H1 (cell line): ENCODE measurements at regions not wholly inside any gene's neighbourhood (a gene's known extent, or its start where the extent isn't known, plus 50 kb on each side); places are given as distances from the start of the nearest gene placed in this dataset.

Source experiments
- CTCF ChIA-PET: fragments of 300-600 bp; sonication (Branson Sonifier 250); formaldehyde crosslinking; loops from one replicate; lab custom pipeline; 2021; ENCODE audit not compliant: partially characterized antibody; lab: Charles Lee
- POLR2A ChIA-PET: fragments of 300-600 bp; sonication (Branson Sonifier 250); formaldehyde crosslinking; loops from one replicate; lab custom pipeline; 2021; ENCODE audit warnings: inconsistent platforms; ENCODE audit not compliant: partially characterized antibody; lab: Charles Lee
- DNase-seq, 2 experiments: peaks; one replicate each; pipeline versions ENCODE4 v3.0.0 to v3.0.0-alpha.2; 2010 to 2022; ENCODE audit warnings: low spot score in 2 of 2, low read depth in 1 of 2, mixed read lengths in 1 of 2
- FAIRE-seq: peaks from 2 replicates; lab custom pipeline; 2011; peaks lifted over from hg19 to GRCh38; lab: Jason Lieb, UNC
- H2AFZ ChIP-seq: 2 replicates; pipeline ENCODE4 v1.8.1; 2012; ENCODE audit warnings: low read length, inconsistent platforms
- H2AK5ac ChIP-seq: 2 replicates; pipeline ENCODE4 v1.6.1; 2013; ENCODE audit warnings: low read depth, low read length
- H2BK120ac ChIP-seq: replicated peaks from 2 replicates; pipeline ENCODE3; 2013; ENCODE audit warnings: low read depth, low read length, inconsistent platforms
- H2BK12ac ChIP-seq: 2 replicates; pipeline ENCODE4 v1.6.1; 2013; ENCODE audit warnings: low read depth, low read length
- H2BK15ac ChIP-seq: 2 replicates; pipeline ENCODE4 v1.6.1; 2013; ENCODE audit warnings: low read length
- H2BK20ac ChIP-seq: 2 replicates; pipeline ENCODE4 v1.6.1; 2013; ENCODE audit warnings: low read length
- H2BK5ac ChIP-seq: 2 replicates; pipeline ENCODE4 v1.6.1; 2013; ENCODE audit warnings: low read depth, low read length
- H3K14ac ChIP-seq: 2 replicates; pipeline ENCODE4 v1.6.1; 2013; ENCODE audit warnings: inconsistent platforms; ENCODE audit not compliant: insufficient read length
- H3K18ac ChIP-seq: 2 replicates; pipeline ENCODE4 v1.6.1; 2013; ENCODE audit warnings: low read length; ENCODE audit errors: extremely low read depth
- H3K23ac ChIP-seq: 2 replicates; pipeline ENCODE4 v1.6.1; 2013; ENCODE audit warnings: inconsistent platforms; ENCODE audit not compliant: insufficient read length
- H3K23me2 ChIP-seq: 2 replicates; pipeline ENCODE4 v1.6.1; 2013; ENCODE audit warnings: low read depth, low read length
- H3K27ac ChIP-seq: 2 replicates; pipeline ENCODE4 v1.6.1; 2011; ENCODE audit warnings: low read depth, low read length, inconsistent platforms
- H3K27me3 ChIP-seq, 4 experiments: replicated peaks in 1 of 4; 1 replicate in 1 of 4; 2 replicates in 3 of 4; pipeline versions ENCODE4 v1.6.1 to v1.8.1; 2011 to 2013; ENCODE audit warnings: low read length in 3 of 4, mild to moderate bottlenecking in 3 of 4, inconsistent platforms in 2 of 4, mixed read lengths in 2 of 4, moderate library complexity in 1 of 4; ENCODE audit not compliant: control insufficient read depth in 3 of 4, insufficient read depth in 3 of 4; ENCODE audit errors: extremely low read depth in 1 of 4
- H3K36me3 ChIP-seq, 4 experiments: 2 replicates each; pipeline versions ENCODE4 v1.6.1 to v1.8.1; 2011 to 2013; ENCODE audit warnings: mild to moderate bottlenecking in 4 of 4, low read length in 3 of 4, moderate library complexity in 2 of 4, control low read depth in 1 of 4, inconsistent platforms in 1 of 4; ENCODE audit not compliant: insufficient read depth in 4 of 4, control insufficient read depth in 2 of 4
- H3K4ac ChIP-seq: replicated peaks from 2 replicates; pipeline ENCODE3; 2013; ENCODE audit warnings: low read length, low read depth, mixed read lengths, inconsistent platforms; ENCODE audit not compliant: insufficient read length
- H3K4me1 ChIP-seq, 4 experiments: replicated peaks in 1 of 4; 1 replicate in 1 of 4; 2 replicates in 3 of 4; pipeline versions ENCODE4 v1.6.1 to v1.8.1; 2011 to 2013; ENCODE audit warnings: low read length in 3 of 4, inconsistent platforms in 2 of 4, mixed read lengths in 1 of 4; ENCODE audit not compliant: insufficient read depth in 4 of 4, control insufficient read depth in 3 of 4
- H3K4me2 ChIP-seq, 2 experiments: 2 replicates each; pipeline versions ENCODE4 v1.6.1 to v1.8.1; 2011 to 2013; ENCODE audit warnings: low read depth in 2 of 2, low read length in 2 of 2, control low read depth in 1 of 2, inconsistent platforms in 1 of 2, mild to moderate bottlenecking in 1 of 2; ENCODE audit not compliant: insufficient read depth in 1 of 2
- H3K4me3 ChIP-seq, 4 experiments: fragments of 200-600, 300-600 bp in 1 of 4; sonication (generic), shearing (Covaris generic), sonication (Bioruptor Twin) in 1 of 4; 2 replicates each; pipeline versions ENCODE4 v1.5.1 to v1.8.1; 2011 to 2016; ENCODE audit warnings: low read length in 4 of 4, low read depth in 3 of 4, control low read depth in 2 of 4, inconsistent platforms in 2 of 4, mild to moderate bottlenecking in 2 of 4, mixed read lengths in 1 of 4, moderate library complexity in 1 of 4; ENCODE audit not compliant: insufficient read depth in 2 of 4; ENCODE audit errors: extremely low read depth in 1 of 4
- H3K56ac ChIP-seq: replicated peaks from 2 replicates; pipeline ENCODE3; 2013; ENCODE audit warnings: low read depth, mild to moderate bottlenecking, mixed read lengths, low read length, inconsistent platforms; ENCODE audit not compliant: insufficient read length
- H3K79me1 ChIP-seq: 2 replicates; pipeline ENCODE4 v1.6.1; 2013; ENCODE audit warnings: low read depth, low read length, control low read depth
- H3K79me2 ChIP-seq, 2 experiments: 2 replicates each; pipeline versions ENCODE4 v1.6.1 to v1.8.1; 2012 to 2013; ENCODE audit warnings: low read length in 2 of 2, mild to moderate bottlenecking in 2 of 2, inconsistent platforms in 1 of 2; ENCODE audit not compliant: insufficient read depth in 2 of 2, control insufficient read depth in 1 of 2
- H3K9ac ChIP-seq, 4 experiments: replicated peaks in 1 of 4; 1 replicate in 1 of 4; 2 replicates in 3 of 4; pipeline versions ENCODE4 v1.6.1 to v1.8.1; 2011 to 2013; ENCODE audit warnings: low read depth in 3 of 4, low read length in 3 of 4, control low read depth in 2 of 4, mild to moderate bottlenecking in 2 of 4, moderate library complexity in 2 of 4, inconsistent platforms in 1 of 4; ENCODE audit errors: extremely low read depth in 1 of 4
- H3K9me3 ChIP-seq, 2 experiments: 2 replicates each; pipeline versions ENCODE4 v1.6.1 to v1.8.1; 2012 to 2013; ENCODE audit warnings: mild to moderate bottlenecking in 2 of 2, moderate library complexity in 2 of 2, control low read depth in 1 of 2, inconsistent platforms in 1 of 2, low read depth in 1 of 2, low read length in 1 of 2, mixed read lengths in 1 of 2; ENCODE audit not compliant: insufficient read depth in 2 of 2
- H4K20me1 ChIP-seq, 2 experiments: replicated peaks in 1 of 2; 2 replicates each; pipeline versions ENCODE3 to v1.8.1; 2011 to 2013; ENCODE audit warnings: inconsistent platforms in 2 of 2, low read length in 2 of 2, mild to moderate bottlenecking in 1 of 2; ENCODE audit not compliant: insufficient read depth in 2 of 2, control insufficient read depth in 1 of 2
- H4K5ac ChIP-seq: 2 replicates; pipeline ENCODE4 v1.6.1; 2013; ENCODE audit warnings: low read length, low read depth, mixed read lengths, inconsistent platforms; ENCODE audit not compliant: insufficient read length
- H4K8ac ChIP-seq: 2 replicates; pipeline ENCODE4 v1.8.0; 2013; ENCODE audit warnings: mild to moderate bottlenecking, moderate library complexity, low read length, inconsistent platforms; ENCODE audit not compliant: insufficient read depth; ENCODE audit errors: extremely low read depth
- H4K91ac ChIP-seq: replicated peaks from 2 replicates; pipeline ENCODE3; 2013; ENCODE audit warnings: low read length, mixed read lengths, inconsistent platforms; ENCODE audit not compliant: insufficient read length
- ASH2L ChIP-seq: fragments of 200-600, 300-600 bp; sonication (generic); IDR thresholded peaks from one replicate; pipeline ENCODE4 v1.7.1; 2017; ENCODE audit warnings: low read length
- CBX5 ChIP-seq: fragments of 300-800, 300-1000 bp; sonication (generic); IDR thresholded peaks from 2 replicates; pipeline ENCODE4 v1.7.1; 2016; ENCODE audit warnings: antibody characterized with exemption, low read length, low read depth
- CEBPB ChIP-seq: IDR thresholded peaks from 2 replicates; pipeline ENCODE4 v1.6.1; 2012; ENCODE audit warnings: low read depth, low read length
- CHD2 ChIP-seq: IDR thresholded peaks from 2 replicates; pipeline ENCODE4 v1.6.1; 2012; ENCODE audit warnings: low read length, improper control_type of control experiment
- CREB1 ChIP-seq: IDR thresholded peaks from 2 replicates; pipeline ENCODE4 v1.6.1; 2012; ENCODE audit warnings: inconsistent platforms
- EZH2 ChIP-seq: fragments of 200-600 bp; sonication (generic); IDR thresholded peaks from 2 replicates; pipeline ENCODE4 v1.7.1; 2012; ENCODE audit warnings: low read depth, mild to moderate bottlenecking, moderate library complexity, low read length, inconsistent platforms; ENCODE audit not compliant: severe bottlenecking
- HDAC2 ChIP-seq, 2 experiments: fragments of 300-600 bp in 1 of 2; sonication (generic) in 1 of 2; IDR thresholded peaks; 2 replicates each; pipeline ENCODE4 v1.6.1; 2011 to 2012; ENCODE audit warnings: low read depth in 2 of 2, low read length in 2 of 2, mild to moderate bottlenecking in 2 of 2, moderate library complexity in 2 of 2, borderline replicate concordance in 1 of 2, inconsistent platforms in 1 of 2
- RFX5 ChIP-seq: IDR thresholded peaks from 2 replicates; pipeline ENCODE4 v1.6.1; 2011; ENCODE audit warnings: low read depth, low read length, improper control_type of control experiment, borderline replicate concordance
- SIN3A ChIP-seq, 2 experiments: IDR thresholded peaks in 1 of 2; conservative IDR thresholded peaks in 1 of 2; 2 replicates each; pipeline ENCODE4 v1.6.1; 2011 to 2012; ENCODE audit warnings: low read length in 2 of 2, improper control_type of control experiment in 1 of 2, low read depth in 1 of 2, mild to moderate bottlenecking in 1 of 2
- TAF1 ChIP-seq: IDR thresholded peaks from 2 replicates; pipeline ENCODE4 v1.6.1; 2011; ENCODE audit warnings: mild to moderate bottlenecking, low read depth, low read length
- TAF7 ChIP-seq: optimal IDR thresholded peaks from 2 replicates; pipeline ENCODE3; 2011; ENCODE audit warnings: low read depth, mild to moderate bottlenecking, inconsistent platforms, low read length, moderate library complexity, borderline replicate concordance
- TBP ChIP-seq: IDR thresholded peaks from 2 replicates; pipeline ENCODE4 v1.6.1; 2011; ENCODE audit warnings: low read depth, low read length, improper control_type of control experiment
- WGBS, 2 experiments: shearing (Covaris generic) in 1 of 2; methylation state at CpG; one replicate each; pipeline versions ENCODE4 v1.1.6 to v1.1.7; 2013 to 2015; ENCODE audit warnings: low lambda C conversion rate in 2 of 2, mixed read lengths in 2 of 2, inconsistent platforms in 1 of 2, low coverage in 1 of 2, missing lambda C conversion rate in 1 of 2; ENCODE audit not compliant: insufficient replicate concordance in 2 of 2, insufficient coverage in 1 of 2, insufficient read length in 1 of 2; ENCODE audit errors: extremely low coverage in 1 of 2, missing lambda C conversion rate in 1 of 2; 5-methylcytosine and 5-hydroxymethylcytosine counted together

- H2BK15ac ChIP-seq: no peak overlapping the region
- FAIRE-seq (no peak), DNase-seq (no peak)
- no peak overlapping the region for H2AFZ ChIP-seq
- no peak overlapping the region for H3K18ac ChIP-seq
- H2AK5ac ChIP-seq: no peak overlapping the region
- H3K9me3 ChIP-seq: no peaks in the 10 kb centered on the region
- no peak overlapping the region for H4K5ac ChIP-seq
- H4K8ac ChIP-seq: no peak overlapping the region
- H3K4ac ChIP-seq: no peak overlapping the region
- no peak overlapping the region for H3K9ac ChIP-seq
- no peaks in the 10 kb centered on the region for H4K20me1 ChIP-seq
- WGBS, 2 experiments: 83% methylated on average over 3 of the region's 3 CpGs; no CpG with 5 or more reads in 1 of the 2 experiments
- H3K4me2 ChIP-seq: no peak overlapping the region
- H3K79me1 ChIP-seq: no peaks in the 10 kb centered on the region
- POLR2A ChIA-PET: no interaction called here
- H4K91ac ChIP-seq: no peak overlapping the region
- no peak overlapping the region for H2BK5ac ChIP-seq
- no peaks in the 10 kb centered on the region for H3K36me3 ChIP-seq
- no peak overlapping the region for H3K56ac ChIP-seq
- H3K23ac ChIP-seq: no peak overlapping the region
- H3K27me3 ChIP-seq: no peaks in the 10 kb centered on the region
- CTCF ChIA-PET: interaction anchor here (0.6 kb wide), 1 partner anchor 32 kb away, joined by 3 read pairs; no protein-coding TSS in a partner anchor
- H3K23me2 ChIP-seq: no peaks in the 10 kb centered on the region
- H3K79me2 ChIP-seq: no peaks in the 10 kb centered on the region
- no peak overlapping the region for H2BK12ac ChIP-seq
- no peak overlapping the region for H3K27ac ChIP-seq
- H3K14ac ChIP-seq: no peak overlapping the region
- H3K4me3 ChIP-seq: no peak overlapping the region
- no peak overlapping the region for H2BK120ac ChIP-seq
- H2BK20ac ChIP-seq: no peak overlapping the region
- H3K4me1 ChIP-seq: no peaks in the 10 kb centered on the region
- no peak for TF ChIP-seq HDAC2 (IDR thresholded peaks at IDR 0.05; ENCODE audit: borderline replicate concordance in 1 of 2, low read depth in 2 of 2, low read length in 2 of 2)
- TF ChIP-seq TAF7: no peak
- no peak for TF ChIP-seq TBP
- TF ChIP-seq CHD2: no peak
- TF ChIP-seq ASH2L: no peak
- no peak for TF ChIP-seq CREB1
- TF ChIP-seq CEBPB: no peak
- no peak for TF ChIP-seq RFX5
- no peak for TF ChIP-seq TAF1
- no peak for TF ChIP-seq SIN3A (conservative IDR thresholded peaks at IDR 0.05 in 1 of 2, IDR thresholded peaks at IDR 0.05 in 1 of 2; ENCODE audit: low read depth in 1 of 2, low read length in 2 of 2)
- no peak for TF ChIP-seq CBX5
- no peak for TF ChIP-seq EZH2
Observed at GRCh38 chr12:90585640-90586304, 369.2 kb downstream of the CCER1 start.
